ENCODE measurements at regions not wholly inside any gene's neighbourhood (a gene's known extent, or its start where the extent isn't known, plus 50 kb on each side); places are given as distances from the start of the nearest gene placed in this dataset.

GRCh38 chr17:77327566-77328464, 187.0 kb downstream of the SEC14L1 start:
- TF ChIP-seq, protein P1, sequence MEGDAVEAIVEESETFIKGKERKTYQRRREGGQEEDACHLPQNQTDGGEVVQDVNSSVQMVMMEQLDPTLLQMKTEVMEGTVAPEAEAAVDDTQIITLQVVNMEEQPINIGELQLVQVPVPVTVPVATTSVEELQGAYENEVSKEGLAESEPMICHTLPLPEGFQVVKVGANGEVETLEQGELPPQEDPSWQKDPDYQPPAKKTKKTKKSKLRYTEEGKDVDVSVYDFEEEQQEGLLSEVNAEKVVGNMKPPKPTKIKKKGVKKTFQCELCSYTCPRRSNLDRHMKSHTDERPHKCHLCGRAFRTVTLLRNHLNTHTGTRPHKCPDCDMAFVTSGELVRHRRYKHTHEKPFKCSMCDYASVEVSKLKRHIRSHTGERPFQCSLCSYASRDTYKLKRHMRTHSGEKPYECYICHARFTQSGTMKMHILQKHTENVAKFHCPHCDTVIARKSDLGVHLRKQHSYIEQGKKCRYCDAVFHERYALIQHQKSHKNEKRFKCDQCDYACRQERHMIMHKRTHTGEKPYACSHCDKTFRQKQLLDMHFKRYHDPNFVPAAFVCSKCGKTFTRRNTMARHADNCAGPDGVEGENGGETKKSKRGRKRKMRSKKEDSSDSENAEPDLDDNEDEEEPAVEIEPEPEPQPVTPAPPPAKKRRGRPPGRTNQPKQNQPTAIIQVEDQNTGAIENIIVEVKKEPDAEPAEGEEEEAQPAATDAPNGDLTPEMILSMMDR (conservative IDR thresholded peaks at IDR 0.05; ENCODE audit: low read depth, low read length), result no peak
- Histone ChIP-seq H2AFZ (ENCODE audit: low read depth) (no peak overlapping the region), H3K4me2 (no peak overlapping the region), H3K27me3 (ENCODE audit: insufficient read depth, low read depth) (no peaks in the 10 kb centered on the region), H3K27ac (no peak overlapping the region), H4K20me1 (ENCODE audit: insufficient read depth) (no peaks in the 10 kb centered on the region), H3K79me2 (ENCODE audit: insufficient read depth, low read depth) (peaks cover 62% of the 10 kb centered on the region), H3K4me3 (IDR thresholded peaks at IDR 0.05; ENCODE audit: insufficient read depth, low read depth, low read length) (no peak overlapping the region), H3K36me3 (ENCODE audit: insufficient read depth) (no peaks in the 10 kb centered on the region), H3K9ac (no peak overlapping the region), H3K4me1 (ENCODE audit: low read depth, poor library complexity, severe bottlenecking) (peaks cover 69% of the 10 kb centered on the region)

GRCh38 chr17:77328823-77329740, 188.3 kb downstream of the SEC14L1 start:
- TF ChIP-seq, protein P1 (conservative IDR thresholded peaks at IDR 0.05; ENCODE audit: low read depth, low read length), result no peak
- Histone ChIP-seq H3K4me1 (ENCODE audit: low read depth, poor library complexity, severe bottlenecking) (peaks cover 75% of the 10 kb centered on the region), H3K4me3 (IDR thresholded peaks at IDR 0.05; ENCODE audit: insufficient read depth, low read depth, low read length) (no peak overlapping the region), H3K27me3 (ENCODE audit: insufficient read depth, low read depth) (no peaks in the 10 kb centered on the region), H3K27ac (no peak overlapping the region), H3K36me3 (ENCODE audit: insufficient read depth) (no peaks in the 10 kb centered on the region), H4K20me1 (ENCODE audit: insufficient read depth) (no peaks in the 10 kb centered on the region), H3K4me2 (no peak overlapping the region), H3K9ac (no peak overlapping the region), H3K79me2 (ENCODE audit: insufficient read depth, low read depth) (peaks cover 58% of the 10 kb centered on the region), H2AFZ (ENCODE audit: low read depth) (no peak overlapping the region)

DNA sequence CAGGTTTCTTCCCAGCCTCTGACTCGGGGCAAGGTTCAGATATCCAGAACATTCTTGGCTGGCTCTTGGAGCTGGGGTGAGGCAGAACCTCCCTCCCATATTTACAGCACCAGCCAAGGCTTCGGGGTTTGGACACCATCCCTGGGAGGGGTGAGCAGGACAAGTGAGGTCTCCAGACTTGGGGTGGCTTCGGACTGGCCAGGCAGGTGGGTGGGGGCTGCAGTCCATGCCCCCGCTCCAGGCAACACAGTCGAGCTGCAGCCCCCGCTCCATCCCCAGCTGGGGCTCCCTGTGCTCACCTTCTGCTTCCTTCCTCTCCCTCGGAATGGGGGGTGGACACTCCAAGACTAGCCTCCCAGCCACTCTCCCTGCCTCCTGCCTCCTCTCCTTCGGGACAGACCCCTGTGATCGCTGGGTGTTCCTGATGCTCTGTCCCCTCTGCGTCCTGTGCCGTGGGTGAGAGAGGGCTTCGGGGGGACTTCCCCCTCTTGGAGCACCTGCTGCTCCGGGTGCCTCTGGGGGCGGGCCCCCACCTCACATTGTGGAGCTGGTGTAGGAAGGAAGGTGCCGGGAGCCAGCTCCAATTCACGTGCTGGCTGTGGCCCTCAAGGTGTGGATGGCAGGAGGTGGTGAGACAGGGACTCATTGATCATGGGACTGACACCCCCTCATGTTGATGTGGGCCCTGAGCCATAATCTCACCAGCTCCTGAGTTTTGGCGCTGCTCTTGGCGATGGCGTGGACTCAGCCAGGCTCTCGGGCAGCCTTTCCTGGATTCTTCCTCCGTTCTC, 189.2 kb downstream of the SEC14L1 start:
- H3K4me1 ChIP-seq (ENCODE audit: low read depth, poor library complexity, severe bottlenecking), result peaks cover 75% of the 10 kb centered on the region
- peaks cover 59% of the 10 kb centered on the region for H3K79me2 ChIP-seq (ENCODE audit: insufficient read depth, low read depth)
- H3K9ac ChIP-seq, result no peak overlapping the region
- no peaks in the 10 kb centered on the region for H3K36me3 ChIP-seq (ENCODE audit: insufficient read depth)
- no peaks in the 10 kb centered on the region for H4K20me1 ChIP-seq (ENCODE audit: insufficient read depth)
- H3K4me3 ChIP-seq (IDR thresholded peaks at IDR 0.05; ENCODE audit: insufficient read depth, low read depth, low read length), result no peak overlapping the region
- no peak overlapping the region for H3K4me2 ChIP-seq
- TF ChIP-seq, protein P1 (conservative IDR thresholded peaks at IDR 0.05; ENCODE audit: low read depth, low read length), result no peak
- H3K27ac ChIP-seq, result no peak overlapping the region
- H2AFZ ChIP-seq (ENCODE audit: low read depth), result no peak overlapping the region
- H3K27me3 ChIP-seq (ENCODE audit: insufficient read depth, low read depth), result no peaks in the 10 kb centered on the region

DNA sequence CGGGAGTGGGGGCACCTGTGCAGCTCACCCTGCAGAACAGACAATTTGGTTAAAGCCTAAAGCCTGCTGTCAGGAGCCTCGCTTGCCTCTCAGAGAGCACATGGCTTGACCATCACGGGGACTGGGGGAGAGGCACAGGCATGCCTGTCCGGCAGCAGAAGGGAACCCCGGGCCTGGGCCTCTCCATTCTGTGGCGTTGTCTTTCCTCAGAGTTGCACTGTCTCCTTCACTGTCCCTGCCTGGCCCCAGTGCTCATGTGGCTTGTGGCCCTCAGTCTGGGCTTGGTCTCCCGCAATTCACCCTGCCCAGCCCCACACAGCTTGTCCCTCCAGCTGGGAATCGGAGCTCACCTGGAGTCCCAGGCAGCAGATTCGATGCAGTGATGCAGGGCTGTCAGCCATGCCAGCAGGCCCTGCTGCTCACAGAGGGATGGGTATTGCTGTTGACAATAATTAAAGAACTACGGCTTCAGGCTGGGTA, 189.9 kb downstream of the SEC14L1 start:
- Histone ChIP-seq H3K79me2 (ENCODE audit: insufficient read depth, low read depth) (peaks cover 57% of the 10 kb centered on the region), H3K27ac (no peak overlapping the region; the same call in 1 of the 2 replicates), H3K27me3 (ENCODE audit: insufficient read depth, low read depth) (no peaks in the 10 kb centered on the region), H3K4me1 (ENCODE audit: low read depth, poor library complexity, severe bottlenecking) (peaks cover 73% of the 10 kb centered on the region), H4K20me1 (ENCODE audit: insufficient read depth) (no peaks in the 10 kb centered on the region), H3K36me3 (ENCODE audit: insufficient read depth) (no peaks in the 10 kb centered on the region), H2AFZ (ENCODE audit: low read depth) (no peak overlapping the region), H3K9ac (no peak overlapping the region), H3K4me2 (no peak overlapping the region; the same call in 1 of the 2 replicates), H3K4me3 (IDR thresholded peaks at IDR 0.05; ENCODE audit: insufficient read depth, low read depth, low read length) (no peak overlapping the region)
- TF ChIP-seq, protein P1 (conservative IDR thresholded peaks at IDR 0.05; ENCODE audit: low read depth, low read length), result no peak
